NCI-H2029 (cell line): ENCODE measurements at regions not wholly inside any gene's neighbourhood (a gene's known extent, or its start where the extent isn't known, plus 50 kb on each side); places are given as distances from the start of the nearest gene placed in this dataset.
"Not testable (repeated sequence)": the region's sequence is repeated elsewhere in the genome, so short reads cannot be mapped to it uniquely, and the experiment has no call there.

Experiments used
- DNase-seq: peaks from one replicate; lab custom pipeline; 2025; lab: John Stamatoyannopoulos, UW

GRCh38 chr12:61566183-61566582 is 694.0 kb upstream of the USP15 start:
- DNase-seq = no peak

GRCh38 chr12:61574339-61574738 is 685.9 kb upstream of the USP15 start:
- no peak for DNase-seq

- DNase-seq = no peak
These were observed 675.3 kb upstream of the USP15 start for GRCh38 chr12:61584943-61585342.

- not testable (repeated sequence) for DNase-seq
These were observed 669.3 kb upstream of the USP15 start for GRCh38 chr12:61590864-61591263.

GRCh38 chr12:61610143-61610542 is 650.1 kb upstream of the USP15 start:
- no peak for DNase-seq

- DNase-seq = no peak
These were observed 630.5 kb upstream of the USP15 start for GRCh38 chr12:61629702-61630101.

- DNase-seq = no peak
These were observed 613.6 kb upstream of the USP15 start for GRCh38 chr12:61646639-61647038.

GRCh38 chr12:61647566-61647965 is 612.6 kb upstream of the USP15 start:
- no peak for DNase-seq

- DNase-seq = no peak
These were observed 607.9 kb upstream of the USP15 start for GRCh38 chr12:61652265-61652664.

- DNase-seq = no peak
These were observed 605.5 kb upstream of the USP15 start for GRCh38 chr12:61654698-61655097.

GRCh38 chr12:61655241-61655640 is 605.0 kb upstream of the USP15 start:
- DNase-seq = no peak

GRCh38 chr12:61667676-61668075 is 592.5 kb upstream of the USP15 start:
- DNase-seq = no peak

- DNase-seq = no peak
These were observed 583.7 kb upstream of the USP15 start for GRCh38 chr12:61676520-61676919.

GRCh38 chr12:61687407-61687806 is 572.8 kb upstream of the USP15 start:
- no peak for DNase-seq

- no peak for DNase-seq
These were observed 566.0 kb upstream of the USP15 start for GRCh38 chr12:61694214-61694613.

- DNase-seq = no peak
These were observed 558.7 kb upstream of the USP15 start for GRCh38 chr12:61701471-61701870.

- DNase-seq = no peak
These were observed 553.4 kb upstream of the USP15 start for GRCh38 chr12:61706783-61707182.

GRCh38 chr12:61713121-61713520 is 547.1 kb upstream of the USP15 start:
- no peak for DNase-seq

- no peak for DNase-seq
These were observed 542.2 kb upstream of the USP15 start for GRCh38 chr12:61717986-61718385.

GRCh38 chr12:61739925-61740324 is 520.3 kb upstream of the USP15 start:
- DNase-seq = no peak

- no peak for DNase-seq
These were observed 509.6 kb upstream of the USP15 start for GRCh38 chr12:61750604-61751003.

- no peak for DNase-seq
These were observed 506.0 kb upstream of the USP15 start for GRCh38 chr12:61754214-61754613.

GRCh38 chr12:61757831-61758505 is 502.2 kb upstream of the USP15 start:
- no peak for DNase-seq

GRCh38 chr12:61758661-61759060 is 501.5 kb upstream of the USP15 start:
- no peak for DNase-seq
